Naive thymus-derived CD4-positive, alpha-beta T cell (primary cell): ENCODE measurements at regions not wholly inside any gene's neighbourhood (a gene's known extent, or its start where the extent isn't known, plus 50 kb on each side); places are given as distances from the start of the nearest gene placed in this dataset.

Experiments used
- ATAC-seq: fragments of 150-1000 bp; cut with Tn5 transposase; 2 replicates; pipeline ENCODE4 v1.10.0; 2021; ENCODE audit warnings: mild to moderate bottlenecking, moderate library complexity
- CTCF ChIA-PET: fragments of 350-600 bp; sonication (Branson Sonifier 250); formaldehyde crosslinking; loops from one replicate; lab custom pipeline; 2021; ENCODE audit warnings: antibody characterized with exemption; lab: Charles Lee
- POLR2A ChIA-PET: fragments of 350-600 bp; sonication (Branson Sonifier 250); formaldehyde crosslinking; loops from one replicate; lab custom pipeline; 2021; ENCODE audit warnings: antibody characterized with exemption, inconsistent platforms; lab: Charles Lee
- DNase-seq, 9 donors: peaks; one replicate each; pipeline versions ENCODE4 v3.0.0 to v3.0.0-alpha.2; 2020 to 2022; ENCODE audit warnings: mixed read lengths in 1 of 9
- H3K27ac ChIP-seq: one replicate; pipeline ENCODE4 v1.7.0; 2013; ENCODE audit warnings: mild to moderate bottlenecking, low read depth, low read length, moderate library complexity
- H3K27me3 ChIP-seq, 2 donors: one replicate each; pipeline ENCODE4 v1.7.0; 2013; ENCODE audit warnings: low read length in 2 of 2, mild to moderate bottlenecking in 2 of 2, moderate library complexity in 2 of 2; ENCODE audit not compliant: control insufficient read depth in 2 of 2, insufficient read depth in 2 of 2
- H3K36me3 ChIP-seq, 3 experiments: 1 replicate in 2 of 3; 2 replicates in 1 of 3; pipeline ENCODE4 v1.7.0; 2013; ENCODE audit warnings: low read length in 3 of 3, mild to moderate bottlenecking in 3 of 3, moderate library complexity in 1 of 3; ENCODE audit not compliant: insufficient read depth in 3 of 3, control insufficient read depth in 2 of 3
- H3K4me1 ChIP-seq, 2 donors: one replicate each; pipeline ENCODE4 v1.7.0; 2013; ENCODE audit warnings: low read length in 2 of 2, mild to moderate bottlenecking in 2 of 2, moderate library complexity in 1 of 2; ENCODE audit not compliant: control insufficient read depth in 2 of 2, insufficient read depth in 2 of 2
- H3K4me3 ChIP-seq: 2 replicates; pipeline ENCODE4 v1.7.0; 2013; ENCODE audit warnings: mild to moderate bottlenecking, low read length
- H3K9me3 ChIP-seq, 3 experiments: 1 replicate in 2 of 3; 2 replicates in 1 of 3; pipeline ENCODE4 v1.7.0; 2013; ENCODE audit warnings: low read length in 3 of 3; ENCODE audit not compliant: control insufficient read depth in 2 of 3
- H3K27ac Mint-ChIP-seq, 9 donors: one replicate each; pipeline ENCODE4 v1.8.0; 2020 to 2022; ENCODE audit warnings: mixed read lengths in 9 of 9, mild to moderate bottlenecking in 8 of 9, moderate library complexity in 5 of 9, inconsistent platforms in 2 of 9
- H3K27me3 Mint-ChIP-seq, 5 donors: one replicate each; pipeline ENCODE4 v1.8.0; 2021 to 2022; ENCODE audit warnings: mixed read lengths in 5 of 5, mild to moderate bottlenecking in 1 of 5
- H3K36me3 Mint-ChIP-seq, 5 donors: one replicate each; pipeline ENCODE4 v1.8.0; 2020 to 2022; ENCODE audit warnings: mixed read lengths in 5 of 5, mild to moderate bottlenecking in 3 of 5, inconsistent platforms in 1 of 5
- H3K4me1 Mint-ChIP-seq, 7 donors: one replicate each; pipeline ENCODE4 v1.8.0; 2020 to 2022; ENCODE audit warnings: mixed read lengths in 7 of 7, mild to moderate bottlenecking in 3 of 7, inconsistent platforms in 1 of 7
- H3K4me3 Mint-ChIP-seq, 10 donors: one replicate each; pipeline ENCODE4 v1.8.0; 2020 to 2022; ENCODE audit warnings: mild to moderate bottlenecking in 10 of 10, mixed read lengths in 10 of 10, moderate library complexity in 6 of 10, inconsistent platforms in 2 of 10
- H3K9me3 Mint-ChIP-seq, 11 donors: one replicate each; pipeline ENCODE4 v1.8.0; 2020 to 2022; ENCODE audit warnings: mixed read lengths in 11 of 11, mild to moderate bottlenecking in 4 of 11, inconsistent platforms in 1 of 11, moderate library complexity in 1 of 11
- intact Hi-C, 2 donors: fragments of 100-400 bp; cut with micrococcal nuclease; formaldehyde crosslinking; loops; one replicate each; pipeline ENCODE4 v1.15.1; 2023

DNA sequence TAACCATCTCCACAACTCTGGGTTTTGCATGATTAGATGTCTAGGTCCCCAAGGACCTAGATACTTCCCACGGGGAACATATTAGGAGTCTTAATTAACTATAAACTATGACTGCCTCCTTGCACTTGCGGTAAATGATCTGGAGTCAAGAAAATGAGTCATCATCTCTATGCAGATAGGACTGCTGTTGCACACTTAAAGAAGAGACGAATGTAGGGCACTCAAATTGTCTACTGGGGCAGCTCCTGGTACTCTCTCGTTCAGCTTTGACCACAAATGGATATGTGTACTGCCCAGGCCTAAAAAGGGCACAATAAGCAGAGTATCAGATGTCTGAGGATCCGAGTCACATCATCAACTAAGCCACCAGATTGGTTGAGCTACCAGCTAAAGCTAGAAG is 1783.4 kb upstream of the AGA start:
- Mint-ChIP-seq H3K27me3 (no peaks in the 10 kb centered on the region), H3K36me3 (no peaks in the 10 kb centered on the region), H3K9me3 (peaks cover 2 to 32% (median 11%) of the 10 kb centered on the region in 11 donors), H3K27ac (no peak overlapping the region), H3K4me1 (no peaks in the 10 kb centered on the region), H3K4me3 (no peak overlapping the region)
- DNase-seq (no peak), ATAC-seq (no peak)
- Histone ChIP-seq H3K9me3 (no peaks in the 10 kb centered on the region), H3K4me3 (no peak overlapping the region), H3K27me3 (no peaks in the 10 kb centered on the region), H3K36me3 (no peaks in the 10 kb centered on the region), H3K4me1 (no peaks in the 10 kb centered on the region), H3K27ac (no peak overlapping the region)
- intact Hi-C loops: no loop called here
- ChIA-PET POLR2A (no interaction called here), CTCF (no interaction called here)

DNA sequence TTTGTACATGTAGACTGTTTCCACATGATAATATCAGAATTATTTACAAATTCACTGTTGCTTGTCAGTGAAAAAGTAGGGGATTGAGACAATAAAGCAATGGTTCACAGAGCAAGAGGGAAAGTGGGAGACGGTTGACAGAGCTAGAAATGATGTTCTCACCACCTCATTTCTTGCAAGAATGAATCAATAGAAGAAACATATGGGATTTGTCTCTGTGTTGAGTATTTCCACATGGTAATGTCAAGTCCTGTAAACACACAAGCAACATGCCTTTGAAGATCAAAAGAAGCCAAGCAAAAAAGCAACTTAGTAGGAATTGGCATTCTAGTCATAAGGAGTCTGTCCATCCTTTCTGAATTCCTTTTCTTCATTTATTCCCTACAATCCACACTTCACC is 1806.6 kb upstream of the AGA start:
- ChIA-PET POLR2A (no interaction called here), CTCF (no interaction called here)
- H3K4me1 ChIP-seq: no peaks in the 10 kb centered on the region
- no peaks in the 10 kb centered on the region for H3K36me3 Mint-ChIP-seq
- ATAC-seq (no peak), DNase-seq (no peak)
- intact Hi-C loops: no loop called here
- H3K27ac Mint-ChIP-seq: no peak overlapping the region
- no peak overlapping the region for H3K27ac ChIP-seq
- H3K4me3 ChIP-seq: no peak overlapping the region
- H3K9me3 ChIP-seq: no peaks in the 10 kb centered on the region
- no peaks in the 10 kb centered on the region for H3K36me3 ChIP-seq
- no peaks in the 10 kb centered on the region for H3K27me3 Mint-ChIP-seq
- H3K4me3 Mint-ChIP-seq: no peak overlapping the region
- H3K9me3 Mint-ChIP-seq: peaks cover 0 to 9% (median 4%) of the 10 kb centered on the region in 11 donors
- no peaks in the 10 kb centered on the region for H3K4me1 Mint-ChIP-seq
- no peaks in the 10 kb centered on the region for H3K27me3 ChIP-seq

DNA sequence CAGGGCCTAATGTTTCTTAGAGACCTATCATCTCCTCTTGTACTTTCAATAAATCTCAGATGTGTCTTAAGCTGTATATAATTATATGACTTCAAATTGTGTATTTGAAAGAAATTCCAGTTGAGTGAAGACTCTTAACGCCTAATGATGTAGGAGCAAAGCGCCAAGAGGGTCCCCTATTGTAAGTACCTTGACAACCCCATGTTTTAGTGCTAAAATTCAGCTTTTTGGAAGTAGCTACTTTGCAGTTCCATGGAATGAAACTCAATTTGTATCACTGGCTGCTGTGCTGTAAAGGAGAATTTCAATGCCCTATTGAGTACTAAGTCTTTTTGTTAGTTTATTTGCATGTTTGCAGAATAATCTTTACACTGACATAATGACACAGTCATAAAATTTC is 1826.6 kb upstream of the AGA start:
- no peaks in the 10 kb centered on the region for H3K27me3 Mint-ChIP-seq
- no peak overlapping the region for H3K27ac Mint-ChIP-seq
- H3K27me3 ChIP-seq: no peaks in the 10 kb centered on the region
- no peak for ATAC-seq
- POLR2A ChIA-PET: no interaction called here
- H3K36me3 ChIP-seq: no peaks in the 10 kb centered on the region
- H3K9me3 ChIP-seq: no peaks in the 10 kb centered on the region
- H3K4me1 ChIP-seq: no peaks in the 10 kb centered on the region
- H3K4me1 Mint-ChIP-seq: no peaks in the 10 kb centered on the region
- no peak overlapping the region for H3K4me3 Mint-ChIP-seq
- DNase-seq: no peak
- H3K27ac ChIP-seq: no peak overlapping the region
- CTCF ChIA-PET: no interaction called here
- intact Hi-C loops: no loop called here
- peaks cover 0 to 15% (median 7%) of the 10 kb centered on the region in 11 donors for H3K9me3 Mint-ChIP-seq
- no peaks in the 10 kb centered on the region for H3K36me3 Mint-ChIP-seq
- H3K4me3 ChIP-seq: no peak overlapping the region

DNA sequence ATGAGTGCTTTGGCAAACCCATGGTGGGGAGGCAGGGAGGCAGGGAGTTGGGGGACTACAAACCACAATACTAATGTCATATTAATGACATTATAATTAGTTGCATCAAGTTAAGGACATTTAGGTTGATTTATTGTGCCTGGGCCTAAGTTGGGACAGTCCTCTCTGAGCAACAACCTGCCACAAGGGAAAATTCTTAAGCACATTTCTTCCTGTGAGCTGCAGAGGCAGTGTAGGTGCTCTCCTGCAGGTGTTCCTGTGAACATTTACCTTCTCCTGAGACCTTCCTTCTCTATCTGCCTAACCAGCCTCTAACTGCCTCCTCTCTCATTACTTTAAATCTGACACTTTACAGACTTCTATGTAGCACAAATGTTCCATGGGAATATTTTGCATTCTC is 1830.0 kb upstream of the AGA start:
- Mint-ChIP-seq H3K4me1 (no peaks in the 10 kb centered on the region), H3K27me3 (no peaks in the 10 kb centered on the region), H3K4me3 (no peak overlapping the region), H3K27ac (no peak overlapping the region), H3K9me3 (peaks cover 0 to 16% (median 6%) of the 10 kb centered on the region in 11 donors), H3K36me3 (no peaks in the 10 kb centered on the region)
- DNase-seq: no peak
- no peak overlapping the region for H3K4me3 ChIP-seq
- no peaks in the 10 kb centered on the region for H3K9me3 ChIP-seq
- H3K4me1 ChIP-seq: no peaks in the 10 kb centered on the region
- H3K27me3 ChIP-seq: no peaks in the 10 kb centered on the region
- no peaks in the 10 kb centered on the region for H3K36me3 ChIP-seq
- CTCF ChIA-PET: no interaction called here
- POLR2A ChIA-PET: no interaction called here
- ATAC-seq: no peak
- intact Hi-C loops: no loop called here
- no peak overlapping the region for H3K27ac ChIP-seq

DNA sequence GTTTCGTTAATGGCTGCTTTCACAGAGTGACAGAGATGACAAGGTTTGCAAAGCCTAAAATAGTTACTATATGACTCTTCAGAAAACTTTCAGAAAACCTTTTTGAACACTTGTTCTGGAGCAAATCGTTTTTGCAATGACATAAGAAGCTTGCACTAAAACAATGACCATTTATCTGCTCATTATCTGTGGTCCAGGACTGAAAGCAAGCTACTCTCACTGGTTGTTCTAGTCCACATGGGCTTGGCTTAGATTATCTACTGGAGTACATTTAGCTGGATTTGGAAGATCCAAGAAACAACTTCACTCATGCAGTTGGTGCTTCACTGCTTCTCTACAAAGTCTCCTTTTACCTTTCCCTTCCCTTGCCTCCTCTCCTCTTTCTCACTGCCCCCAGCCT is 1836.4 kb upstream of the AGA start:
- Histone ChIP-seq H3K27me3 (no peaks in the 10 kb centered on the region), H3K27ac (no peak overlapping the region), H3K36me3 (no peaks in the 10 kb centered on the region), H3K4me1 (no peaks in the 10 kb centered on the region), H3K4me3 (no peak overlapping the region), H3K9me3 (no peaks in the 10 kb centered on the region)
- intact Hi-C loops: no loop called here
- no peak for DNase-seq
- no peaks in the 10 kb centered on the region for H3K4me1 Mint-ChIP-seq
- no peaks in the 10 kb centered on the region for H3K36me3 Mint-ChIP-seq
- H3K27me3 Mint-ChIP-seq: no peaks in the 10 kb centered on the region
- H3K4me3 Mint-ChIP-seq: no peak overlapping the region
- no peak overlapping the region for H3K27ac Mint-ChIP-seq
- POLR2A ChIA-PET: no interaction called here
- no peak for ATAC-seq
- CTCF ChIA-PET: no interaction called here
- H3K9me3 Mint-ChIP-seq: peaks cover 0 to 9% (median 4%) of the 10 kb centered on the region in 11 donors

DNA sequence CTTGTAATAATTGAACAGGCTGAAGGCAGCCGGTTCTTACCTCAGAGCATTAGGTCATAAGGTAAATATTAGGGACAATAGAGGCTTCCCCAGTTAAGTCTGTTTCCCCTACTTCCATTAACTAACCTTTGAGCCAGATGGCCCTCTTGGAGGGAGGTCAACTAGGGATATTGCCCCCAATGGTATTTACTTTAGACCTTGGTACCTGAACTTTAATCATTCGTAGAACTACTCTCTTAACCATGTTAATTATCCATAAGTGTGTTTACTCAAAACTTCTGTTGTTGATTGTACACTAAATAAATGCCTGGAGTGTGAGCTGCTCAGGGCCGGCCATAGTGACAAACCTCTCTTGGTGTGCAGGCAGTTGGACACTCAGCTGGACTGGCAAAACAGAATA is 1843.5 kb upstream of the AGA start:
- ChIA-PET CTCF (no interaction called here), POLR2A (no interaction called here)
- ATAC-seq (no peak), DNase-seq (no peak)
- intact Hi-C loops: no loop called here
- Histone ChIP-seq H3K27me3 (no peaks in the 10 kb centered on the region), H3K4me1 (no peaks in the 10 kb centered on the region), H3K27ac (no peak overlapping the region), H3K4me3 (no peak overlapping the region), H3K36me3 (no peaks in the 10 kb centered on the region), H3K9me3 (peaks cover 0 to 5% (median 0%) of the 10 kb centered on the region in 3 experiments)
- H3K27ac Mint-ChIP-seq: no peak overlapping the region
- peaks cover 0 to 18% (median 9%) of the 10 kb centered on the region in 11 donors for H3K9me3 Mint-ChIP-seq
- no peaks in the 10 kb centered on the region for H3K27me3 Mint-ChIP-seq
- no peaks in the 10 kb centered on the region for H3K4me1 Mint-ChIP-seq
- H3K4me3 Mint-ChIP-seq: no peak overlapping the region
- H3K36me3 Mint-ChIP-seq: no peaks in the 10 kb centered on the region

DNA sequence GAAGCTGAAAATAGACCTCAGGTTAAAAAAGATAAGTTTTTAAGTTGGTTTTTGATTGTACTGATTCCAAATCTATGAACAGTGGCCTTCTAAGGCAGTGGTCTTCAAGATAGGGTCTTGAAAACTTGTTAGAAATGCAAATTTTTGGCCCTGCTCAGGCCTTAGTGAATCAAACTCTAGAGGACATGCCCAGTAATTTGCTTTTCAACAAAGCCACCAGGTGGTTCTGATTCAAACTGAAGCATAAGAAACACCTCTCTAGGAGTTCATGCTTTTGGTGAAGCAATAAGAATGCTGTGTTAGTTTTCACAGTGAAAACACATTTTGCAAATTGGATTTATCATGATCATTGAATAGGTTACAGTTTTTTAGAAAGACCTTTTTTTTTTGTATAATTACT is 1849.4 kb upstream of the AGA start:
- no peak overlapping the region for H3K27ac ChIP-seq
- ATAC-seq (no peak), DNase-seq (no peak)
- H3K4me3 ChIP-seq: no peak overlapping the region
- peaks cover 0 to 5% (median 0%) of the 10 kb centered on the region in 3 experiments for H3K9me3 ChIP-seq
- POLR2A ChIA-PET: no interaction called here
- intact Hi-C loops: no loop called here
- Mint-ChIP-seq H3K4me1 (no peaks in the 10 kb centered on the region), H3K27ac (no peak overlapping the region), H3K36me3 (no peaks in the 10 kb centered on the region), H3K9me3 (peaks cover 0 to 37% (median 8%) of the 10 kb centered on the region in 11 donors), H3K4me3 (no peak overlapping the region), H3K27me3 (no peaks in the 10 kb centered on the region)
- CTCF ChIA-PET: no interaction called here
- H3K4me1 ChIP-seq: no peaks in the 10 kb centered on the region
- no peaks in the 10 kb centered on the region for H3K27me3 ChIP-seq
- H3K36me3 ChIP-seq: no peaks in the 10 kb centered on the region
